GM23248 (cell line): ENCODE measurements at regions not wholly inside any gene's neighbourhood (a gene's known extent, or its start where the extent isn't known, plus 50 kb on each side); places are given as distances from the start of the nearest gene placed in this dataset.
A peak's percentile ranks its signal among the peaks of the same experiment; 100 is the strongest.
"Not testable (repeated sequence)": the region's sequence is repeated elsewhere in the genome, so short reads cannot be mapped to it uniquely, and the experiment has no call there.

Experiments
- DNase-seq: peaks from one replicate; pipeline ENCODE4 v3.0.0-alpha.2; 2015
- H2AFZ ChIP-seq: fragments of 200-600 bp; sonication (generic); 2 replicates; pipeline ENCODE4 v1.6.1; 2016; ENCODE audit warnings: antibody characterized with exemption
- H3F3A ChIP-seq: fragments of 200-600 bp; sonication (generic); 2 replicates; pipeline ENCODE4 v1.6.1; 2016; ENCODE audit warnings: mild to moderate bottlenecking, antibody characterized with exemption, mixed run types; ENCODE audit not compliant: insufficient read depth
- H3K27ac ChIP-seq: fragments of 200-600 bp; sonication (generic); 2 replicates; pipeline ENCODE4 v1.5.1; 2016; ENCODE audit warnings: mild to moderate bottlenecking
- H3K27me3 ChIP-seq: fragments of 200-600 bp; sonication (generic); replicated peaks from 2 replicates; pipeline ENCODE4 v1.6.1; 2016; ENCODE audit warnings: mild to moderate bottlenecking; ENCODE audit not compliant: insufficient read depth
- H3K36me3 ChIP-seq: fragments of 200-600 bp; sonication (generic); 2 replicates; pipeline ENCODE4 v1.6.1; 2016; ENCODE audit warnings: low read depth, mild to moderate bottlenecking
- H3K4me1 ChIP-seq: fragments of 200-600 bp; sonication (generic); 2 replicates; pipeline ENCODE4 v1.6.1; 2016; ENCODE audit warnings: mild to moderate bottlenecking; ENCODE audit not compliant: insufficient read depth
- H3K4me2 ChIP-seq: fragments of 200-600 bp; sonication (generic); one replicate; pipeline ENCODE4 v1.6.1; 2016; ENCODE audit warnings: mild to moderate bottlenecking; ENCODE audit not compliant: unreplicated experiment
- H3K4me3 ChIP-seq: fragments of 200-600 bp; sonication (generic); 2 replicates; pipeline ENCODE4 v1.5.1; 2016; ENCODE audit warnings: mild to moderate bottlenecking
- H3K79me2 ChIP-seq: fragments of 200-600 bp; sonication (generic); 2 replicates; pipeline ENCODE4 v1.6.1; 2016; ENCODE audit warnings: mild to moderate bottlenecking; ENCODE audit not compliant: insufficient read depth
- H3K9ac ChIP-seq: fragments of 200-600 bp; sonication (generic); 2 replicates; pipeline ENCODE4 v1.6.1; 2016; ENCODE audit warnings: mild to moderate bottlenecking
- H3K9me2 ChIP-seq: fragments of 200-600 bp; sonication (generic); 2 replicates; pipeline ENCODE4 v1.6.1; 2016; ENCODE audit warnings: mixed run types, mild to moderate bottlenecking, moderate library complexity; ENCODE audit not compliant: insufficient read depth
- H3K9me3 ChIP-seq: fragments of 200-600 bp; sonication (generic); one replicate; pipeline ENCODE4 v1.6.1; 2017; ENCODE audit warnings: low read depth
- H4K20me1 ChIP-seq: fragments of 200-600 bp; sonication (generic); 2 replicates; pipeline ENCODE4 v1.6.0; 2016; ENCODE audit not compliant: insufficient read depth
- EZH2 ChIP-seq: fragments of 200-600 bp; sonication (generic); IDR thresholded peaks from 2 replicates; pipeline ENCODE4 v1.6.1; 2018; ENCODE audit warnings: antibody characterized with exemption, mild to moderate bottlenecking; ENCODE audit not compliant: insufficient read depth, poor library complexity, severe bottlenecking
- EZH2phosphoT487 ChIP-seq: fragments of 200-600 bp; sonication (generic); IDR thresholded peaks from 2 replicates; pipeline ENCODE4 v1.6.1; 2018; ENCODE audit warnings: antibody characterized with exemption, moderate library complexity, mild to moderate bottlenecking, low read depth; ENCODE audit not compliant: insufficient read depth
- WGBS, 2 experiments: methylation state at CpG; one replicate each; pipeline ENCODE4 v1.1.6; 2015 to 2017; ENCODE audit warnings: low lambda C conversion rate in 2 of 2, low coverage in 1 of 2; ENCODE audit errors: missing lambda C conversion rate in 2 of 2; 5-methylcytosine and 5-hydroxymethylcytosine counted together
- in situ Hi-C: fragments of 300-500 bp; cut with MboI; formaldehyde crosslinking; loops from 2 replicates; pipeline ENCODE4 v1.15.0; 2020

- H3K9ac ChIP-seq = no peak overlapping the region
- no peaks in the 10 kb centered on the region for H3K9me2 ChIP-seq
- no peak overlapping the region for H3K4me3 ChIP-seq
- H3K27ac ChIP-seq = no peak overlapping the region
- 0 to 5% methylated on average over 1 of the region's 1 CpG for WGBS, 2 experiments
- H3K4me2 ChIP-seq = no peak overlapping the region
- H3K27me3 ChIP-seq = no peaks in the 10 kb centered on the region
- no peak overlapping the region for H2AFZ ChIP-seq
- no peak for TF ChIP-seq EZH2
- TF ChIP-seq EZH2phosphoT487 = no peak
- H3K36me3 ChIP-seq = no peaks in the 10 kb centered on the region
- H3K4me1 ChIP-seq = no peaks in the 10 kb centered on the region
- H3K79me2 ChIP-seq = no peaks in the 10 kb centered on the region
- in situ Hi-C loops = no loop called here
- no peaks in the 10 kb centered on the region for H3F3A ChIP-seq
- no peak for DNase-seq
- H3K9me3 ChIP-seq = no peaks in the 10 kb centered on the region
- no peaks in the 10 kb centered on the region for H4K20me1 ChIP-seq
These were observed 1019.5 kb downstream of the SLC6A15 start for GRCh38 chr12:83893101-83893500.

DNA sequence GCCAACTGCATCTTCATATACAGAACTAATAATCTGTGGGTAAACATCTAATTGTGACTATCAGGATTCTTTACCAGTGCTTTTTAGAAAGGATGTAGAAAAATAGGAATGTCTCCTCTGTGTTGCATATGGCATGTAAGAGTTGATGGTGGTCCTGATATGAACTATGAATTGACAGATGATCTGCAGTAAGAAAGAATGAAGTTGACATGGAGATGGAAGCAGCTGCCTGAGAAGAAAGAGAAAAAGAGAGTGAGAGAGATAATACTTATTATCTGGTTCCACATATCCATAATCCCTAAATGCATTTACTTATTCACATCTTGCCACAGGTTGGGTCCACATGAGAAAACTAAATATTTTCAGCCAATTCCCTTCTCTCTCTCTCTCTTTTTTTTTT, 1022.9 kb downstream of the SLC6A15 start:
- TF ChIP-seq EZH2 (no peak), EZH2phosphoT487 (no peak)
- Histone ChIP-seq H3K36me3 (no peaks in the 10 kb centered on the region), H3K9ac (no peak overlapping the region), H2AFZ (no peak overlapping the region), H3K4me3 (no peak overlapping the region), H3K79me2 (no peaks in the 10 kb centered on the region), H4K20me1 (no peaks in the 10 kb centered on the region), H3K4me2 (no peak overlapping the region), H3K27me3 (no peaks in the 10 kb centered on the region), H3F3A (no peaks in the 10 kb centered on the region), H3K9me2 (no peaks in the 10 kb centered on the region), H3K9me3 (no peaks in the 10 kb centered on the region), H3K27ac (no peak overlapping the region), H3K4me1 (no peaks in the 10 kb centered on the region)
- peak; percentile 3 for DNase-seq
- in situ Hi-C loops = no loop called here

GRCh38 chr12:83886479-83886878, 1026.1 kb downstream of the SLC6A15 start:
- Histone ChIP-seq H3K4me3 (no peak overlapping the region), H3K27me3 (no peaks in the 10 kb centered on the region), H3K9me3 (no peaks in the 10 kb centered on the region), H3K27ac (no peak overlapping the region), H2AFZ (no peak overlapping the region), H3K36me3 (no peaks in the 10 kb centered on the region), H3K79me2 (no peaks in the 10 kb centered on the region), H3K9ac (no peak overlapping the region), H3F3A (no peaks in the 10 kb centered on the region), H3K9me2 (no peaks in the 10 kb centered on the region), H4K20me1 (no peaks in the 10 kb centered on the region), H3K4me1 (no peaks in the 10 kb centered on the region), H3K4me2 (no peak overlapping the region)
- TF ChIP-seq EZH2phosphoT487 (no peak), EZH2 (no peak)
- WGBS, 2 experiments = 75% methylated on average over 3 of the region's 3 CpGs
- in situ Hi-C loops = no loop called here
- DNase-seq = no peak

DNA sequence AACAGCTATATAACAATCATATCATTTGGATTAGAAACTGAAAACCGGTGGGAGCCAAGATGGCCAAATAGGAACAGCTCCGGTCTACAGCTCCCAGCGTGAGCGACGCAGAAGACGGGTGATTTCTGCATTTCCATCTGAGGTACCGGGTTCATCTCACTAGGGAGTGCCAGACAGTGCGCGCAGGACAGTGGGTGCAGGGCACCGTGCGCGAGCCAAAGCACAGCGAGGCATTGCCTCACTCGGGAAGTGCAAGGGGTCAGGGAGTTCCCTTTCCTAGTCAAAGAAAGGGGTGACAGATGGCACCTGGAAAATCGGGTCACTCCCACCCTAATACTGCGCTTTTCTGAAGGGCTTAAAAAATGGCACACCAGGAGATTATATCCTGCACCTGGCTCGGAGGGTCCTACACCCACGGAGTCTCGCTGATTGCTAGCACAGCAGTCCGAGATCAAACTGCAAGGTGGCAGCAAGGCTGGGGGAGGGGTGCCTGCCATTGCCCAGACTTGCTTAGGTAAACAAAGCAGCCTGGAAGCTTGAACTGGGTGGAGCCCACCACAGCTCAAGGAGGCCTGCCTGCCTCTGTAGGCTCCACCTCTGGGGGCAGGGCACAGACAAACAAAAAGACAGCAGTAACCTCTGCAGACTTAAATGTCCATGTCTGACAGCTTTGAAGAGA, 1041.5 kb downstream of the SLC6A15 start:
- H3K9ac ChIP-seq, H4K20me1 ChIP-seq, H3K79me2 ChIP-seq, H3K27ac ChIP-seq, H3K36me3 ChIP-seq, H2AFZ ChIP-seq, H3K9me3 ChIP-seq, DNase-seq, H3F3A ChIP-seq, H3K4me1 ChIP-seq, H3K4me2 ChIP-seq, H3K9me2 ChIP-seq, H3K27me3 ChIP-seq, H3K4me3 ChIP-seq, in situ Hi-C loops: not testable (repeated sequence)
- WGBS, 2 experiments = 93% methylated on average over 19 to 20 of the region's 20 CpGs

DNA sequence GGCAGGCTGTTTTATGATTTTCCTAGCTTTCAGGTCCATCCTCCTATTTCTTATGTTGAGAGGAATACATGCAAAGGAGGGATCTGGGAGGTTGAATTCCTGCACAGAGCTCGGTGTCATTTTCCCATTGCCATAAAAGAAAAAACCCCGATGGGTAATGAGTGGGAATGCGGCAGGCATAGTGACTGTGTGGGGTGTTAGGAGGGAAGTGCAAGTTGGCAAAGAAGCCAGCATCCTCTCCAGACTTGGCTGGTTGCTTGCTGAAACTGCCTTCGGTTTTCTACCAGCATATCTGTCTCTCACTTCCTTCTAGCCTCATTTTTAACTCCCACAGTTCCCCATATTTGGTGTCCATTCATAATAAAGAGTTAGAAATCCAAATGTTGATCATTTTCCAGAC, 1046.1 kb downstream of the SLC6A15 start:
- no peaks in the 10 kb centered on the region for H3K36me3 ChIP-seq
- no peaks in the 10 kb centered on the region for H3K9me2 ChIP-seq
- H3K27me3 ChIP-seq = no peaks in the 10 kb centered on the region
- H3K27ac ChIP-seq = no peak overlapping the region
- H3K9me3 ChIP-seq = no peaks in the 10 kb centered on the region
- no peak overlapping the region for H2AFZ ChIP-seq
- in situ Hi-C loops = no loop called here
- H3K9ac ChIP-seq = no peak overlapping the region
- no peak overlapping the region for H3K4me2 ChIP-seq
- H3K4me1 ChIP-seq = no peaks in the 10 kb centered on the region
- H3K4me3 ChIP-seq = no peak overlapping the region
- 74 to 75% methylated on average over 4 of the region's 4 CpGs for WGBS, 2 experiments
- no peak for DNase-seq
- H3K79me2 ChIP-seq = no peaks in the 10 kb centered on the region
- TF ChIP-seq EZH2 (no peak), EZH2phosphoT487 (no peak)
- no peaks in the 10 kb centered on the region for H3F3A ChIP-seq
- H4K20me1 ChIP-seq = no peaks in the 10 kb centered on the region
